Type B pancreatic cell (in vitro differentiated cells): ENCODE measurements at regions not wholly inside any gene's neighbourhood (a gene's known extent, or its start where the extent isn't known, plus 50 kb on each side); places are given as distances from the start of the nearest gene placed in this dataset.

Experiments used
- DNase-seq: peaks from one replicate; pipeline ENCODE4 v3.0.0; 2021; ENCODE audit warnings: mixed read lengths; ENCODE audit not compliant: unreplicated experiment; ENCODE audit errors: extremely low spot score
- H3K27ac Mint-ChIP-seq: 2 replicates; pipeline ENCODE4 v1.8.0; 2021; ENCODE audit warnings: mild to moderate bottlenecking, mixed read lengths
- H3K27me3 Mint-ChIP-seq: 2 replicates; pipeline ENCODE4 v1.8.0; 2021; ENCODE audit warnings: mixed read lengths
- H3K36me3 Mint-ChIP-seq: 2 replicates; pipeline ENCODE4 v1.8.0; 2021; ENCODE audit warnings: mixed read lengths
- H3K4me1 Mint-ChIP-seq: one replicate; pipeline ENCODE4 v1.8.0; 2021; ENCODE audit warnings: mixed read lengths; ENCODE audit not compliant: unreplicated experiment
- H3K4me3 Mint-ChIP-seq: 2 replicates; pipeline ENCODE4 v1.8.0; 2021; ENCODE audit warnings: mild to moderate bottlenecking, mixed read lengths
- H3K9me3 Mint-ChIP-seq: 2 replicates; pipeline ENCODE4 v1.8.0; 2021; ENCODE audit warnings: mixed read lengths
- CTCF ChIP-seq: fragments of 200-600 bp; sonication (generic); conservative IDR thresholded peaks from 2 replicates; pipeline ENCODE4 v1.5.0; 2021; ENCODE audit warnings: antibody characterized with exemption, mild to moderate bottlenecking

GRCh38 chr2:145591109-145591809 is 1071.3 kb upstream of the ZEB2 start:
- H3K4me1 Mint-ChIP-seq, result peaks cover 5% of the 10 kb centered on the region
- no peaks in the 10 kb centered on the region for H3K36me3 Mint-ChIP-seq
- peaks cover 3% of the 10 kb centered on the region for H3K27me3 Mint-ChIP-seq
- H3K9me3 Mint-ChIP-seq, result no peaks in the 10 kb centered on the region
- H3K4me3 Mint-ChIP-seq, result no peak overlapping the region
- no peak for DNase-seq
- TF ChIP-seq CTCF, result no peak
- H3K27ac Mint-ChIP-seq, result no peak overlapping the region

GRCh38 chr2:145587922-145588321 is 1068.0 kb upstream of the ZEB2 start:
- Mint-ChIP-seq H3K36me3 (no peaks in the 10 kb centered on the region), H3K27ac (no peak overlapping the region)

GRCh38 chr2:145584353-145584752 is 1064.4 kb upstream of the ZEB2 start:
- DNase-seq, result no peak
- H3K36me3 Mint-ChIP-seq, result no peaks in the 10 kb centered on the region
- H3K27me3 Mint-ChIP-seq, result peaks cover under 1% of the 10 kb centered on the region
- no peak for TF ChIP-seq CTCF
- peaks cover 10% of the 10 kb centered on the region for H3K4me1 Mint-ChIP-seq
- peaks cover 12% of the 10 kb centered on the region for H3K9me3 Mint-ChIP-seq
- H3K27ac Mint-ChIP-seq, result no peak overlapping the region
- H3K4me3 Mint-ChIP-seq, result no peak overlapping the region

More at GRCh38 chr2:145587922-145588321, 1068.0 kb upstream of the ZEB2 start:
- H3K9me3 Mint-ChIP-seq, result no peaks in the 10 kb centered on the region
- DNase-seq, result no peak
- H3K4me3 Mint-ChIP-seq, result no peak overlapping the region
- H3K4me1 Mint-ChIP-seq, result peaks cover 10% of the 10 kb centered on the region
- TF ChIP-seq CTCF, result no peak
- H3K27me3 Mint-ChIP-seq, result peaks cover 3% of the 10 kb centered on the region

- Mint-ChIP-seq H3K36me3 (no peaks in the 10 kb centered on the region), H3K27ac (no peak overlapping the region), H3K9me3 (peaks cover 11% of the 10 kb centered on the region), H3K4me3 (no peak overlapping the region), H3K4me1 (peaks cover 10% of the 10 kb centered on the region), H3K27me3 (peaks cover 35% of the 10 kb centered on the region)
- no peak for TF ChIP-seq CTCF
- DNase-seq, result no peak
These were observed 1053.7 kb upstream of the ZEB2 start for GRCh38 chr2:145573608-145574007.

- TF ChIP-seq CTCF, result no peak
- peaks cover 11% of the 10 kb centered on the region for H3K9me3 Mint-ChIP-seq
- no peak overlapping the region for H3K4me3 Mint-ChIP-seq
- peaks cover 10% of the 10 kb centered on the region for H3K4me1 Mint-ChIP-seq
- no peak overlapping the region for H3K27ac Mint-ChIP-seq
- H3K36me3 Mint-ChIP-seq, result no peaks in the 10 kb centered on the region
- H3K27me3 Mint-ChIP-seq, result peaks cover 38% of the 10 kb centered on the region
- no peak for DNase-seq
These were observed 1052.3 kb upstream of the ZEB2 start for GRCh38 chr2:145572238-145572637.
